GM23338 (cell line): ENCODE measurements at regions not wholly inside any gene's neighbourhood (a gene's known extent, or its start where the extent isn't known, plus 50 kb on each side); places are given as distances from the start of the nearest gene placed in this dataset.

ENCODE experiments used
- CREB1 ChIP-seq: fragments of 250-450 bp; sonication (Bioruptor Pico); IDR thresholded peaks from 2 replicates; pipeline ENCODE4 v1.5.0; 2020; ENCODE audit warnings: low read depth, mild to moderate bottlenecking, moderate library complexity
- CTCF ChIP-seq, 2 experiments: fragments of 200-600 bp in 1 of 2; sonication (generic) in 1 of 2; conservative IDR thresholded peaks; 2 replicates each; pipeline versions ENCODE4 v1.5.1 to v1.6.1; 2016 to 2017; ENCODE audit warnings: antibody characterized with exemption in 2 of 2, low read depth in 2 of 2, mild to moderate bottlenecking in 2 of 2, moderate library complexity in 1 of 2
- EZH2 ChIP-seq: fragments of 200-600 bp; sonication (generic); IDR thresholded peaks from one replicate; pipeline ENCODE4 v1.8.0; 2017; ENCODE audit warnings: antibody characterized with exemption, mild to moderate bottlenecking, low read depth; ENCODE audit not compliant: unreplicated experiment
- EZH2phosphoT487 ChIP-seq: fragments of 200-600 bp; sonication (generic); IDR thresholded peaks from one replicate; pipeline ENCODE4 v1.8.1; 2018; ENCODE audit warnings: antibody characterized with exemption; ENCODE audit not compliant: unreplicated experiment
- JUNB ChIP-seq: IDR thresholded peaks from one replicate; pipeline ENCODE4 v1.6.1; 2016; ENCODE audit warnings: antibody characterized with exemption; ENCODE audit not compliant: unreplicated experiment
- NANOG ChIP-seq: IDR thresholded peaks from 2 replicates; pipeline ENCODE4 v1.6.1; 2016; ENCODE audit warnings: antibody characterized with exemption, borderline replicate concordance
- POLR2AphosphoS5 ChIP-seq: IDR thresholded peaks from 2 replicates; pipeline ENCODE4 v1.6.1; 2016; ENCODE audit warnings: antibody characterized with exemption, low read depth
- REST ChIP-seq: IDR thresholded peaks from one replicate; pipeline ENCODE4 v1.6.1; 2018; ENCODE audit warnings: antibody characterized with exemption; ENCODE audit not compliant: unreplicated experiment
- STAT1 ChIP-seq: IDR thresholded peaks from one replicate; pipeline ENCODE4 v1.6.1; 2016; ENCODE audit warnings: antibody characterized with exemption; ENCODE audit not compliant: unreplicated experiment
- ZNF331 ChIP-seq: fragments of 250-450 bp; sonication (Bioruptor Pico); IDR thresholded peaks from 2 replicates; pipeline ENCODE4 v1.5.0; 2020; ENCODE audit warnings: low read depth, mild to moderate bottlenecking, moderate library complexity
- ZNF462 ChIP-seq: fragments of 250-450 bp; sonication (Bioruptor Pico); IDR thresholded peaks from 2 replicates; pipeline ENCODE4 v1.5.0; 2020; ENCODE audit warnings: mild to moderate bottlenecking, moderate library complexity

GRCh38 chr1:78359666-78360065, 131.1 kb upstream of the PTGFR start:
- TF ChIP-seq CTCF (conservative IDR thresholded peaks at IDR 0.05; ENCODE audit: low read depth in 2 of 2): no peak
- TF ChIP-seq POLR2AphosphoS5: no peak
- TF ChIP-seq EZH2phosphoT487: no peak
- no peak for TF ChIP-seq REST
- TF ChIP-seq EZH2: no peak
- TF ChIP-seq JUNB: no peak
- no peak for TF ChIP-seq CREB1 (CRISPR knock-in tag)
- TF ChIP-seq ZNF331 (CRISPR knock-in tag): no peak
- TF ChIP-seq NANOG: no peak
- TF ChIP-seq ZNF462 (CRISPR knock-in tag): no peak
- TF ChIP-seq STAT1: no peak
